ENCODE measurements at regions not wholly inside any gene's neighbourhood (a gene's known extent, or its start where the extent isn't known, plus 50 kb on each side); places are given as distances from the start of the nearest gene placed in this dataset.
"Not testable (repeated sequence)": the region's sequence is repeated elsewhere in the genome, so short reads cannot be mapped to it uniquely, and the experiment has no call there.

DNA sequence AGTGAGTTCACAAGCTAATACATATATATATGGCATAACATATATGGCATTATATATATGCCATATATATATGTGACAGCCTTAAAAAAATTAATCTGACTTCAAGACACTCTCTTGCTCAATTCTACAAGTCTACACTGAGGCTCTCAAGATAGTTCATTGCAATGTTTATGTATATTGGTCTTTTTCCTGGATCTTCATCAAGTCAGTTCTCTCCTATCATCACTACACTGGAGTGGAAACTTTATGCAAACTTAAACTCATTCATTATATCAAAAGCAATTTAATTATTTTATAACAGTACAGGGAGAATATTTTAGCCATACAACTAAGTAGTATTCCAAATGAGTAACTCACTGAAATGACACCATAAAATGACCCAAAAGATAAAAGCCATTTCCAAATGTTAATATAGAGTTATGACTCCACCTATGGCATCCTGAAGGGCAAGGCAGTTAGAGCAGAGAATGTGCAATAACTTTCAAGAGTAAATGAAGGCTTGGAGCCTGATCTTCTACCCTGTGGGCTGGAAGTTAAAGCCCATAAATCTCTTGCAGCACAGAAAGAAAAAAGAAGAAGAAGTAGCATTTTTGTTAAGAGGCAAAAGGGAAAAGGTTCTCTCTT is 176.3 kb upstream of the SLIT2 start:
- Histone ChIP-seq H3K4me3 (no peak overlapping the region), H3K36me3 (no peaks in the 10 kb centered on the region), H3K9me3 (no peaks in the 10 kb centered on the region), H3K27me3 (replicated peaks; ENCODE audit: insufficient read depth) (no peaks in the 10 kb centered on the region), H3K27ac (no peak overlapping the region), H3K4me1 (ENCODE audit: control insufficient read depth in 1 of 2, low read depth in 2 of 2) (no peaks in the 10 kb centered on the region)
- TF ChIP-seq, protein P1, sequence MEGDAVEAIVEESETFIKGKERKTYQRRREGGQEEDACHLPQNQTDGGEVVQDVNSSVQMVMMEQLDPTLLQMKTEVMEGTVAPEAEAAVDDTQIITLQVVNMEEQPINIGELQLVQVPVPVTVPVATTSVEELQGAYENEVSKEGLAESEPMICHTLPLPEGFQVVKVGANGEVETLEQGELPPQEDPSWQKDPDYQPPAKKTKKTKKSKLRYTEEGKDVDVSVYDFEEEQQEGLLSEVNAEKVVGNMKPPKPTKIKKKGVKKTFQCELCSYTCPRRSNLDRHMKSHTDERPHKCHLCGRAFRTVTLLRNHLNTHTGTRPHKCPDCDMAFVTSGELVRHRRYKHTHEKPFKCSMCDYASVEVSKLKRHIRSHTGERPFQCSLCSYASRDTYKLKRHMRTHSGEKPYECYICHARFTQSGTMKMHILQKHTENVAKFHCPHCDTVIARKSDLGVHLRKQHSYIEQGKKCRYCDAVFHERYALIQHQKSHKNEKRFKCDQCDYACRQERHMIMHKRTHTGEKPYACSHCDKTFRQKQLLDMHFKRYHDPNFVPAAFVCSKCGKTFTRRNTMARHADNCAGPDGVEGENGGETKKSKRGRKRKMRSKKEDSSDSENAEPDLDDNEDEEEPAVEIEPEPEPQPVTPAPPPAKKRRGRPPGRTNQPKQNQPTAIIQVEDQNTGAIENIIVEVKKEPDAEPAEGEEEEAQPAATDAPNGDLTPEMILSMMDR (IDR thresholded peaks at IDR 0.05), result no peak
- ATAC-seq (ENCODE audit: insufficient number of reproducible peaks, low FRiP score, low read depth), result no peak
- DNase-seq (ENCODE audit: low spot score), result no peak

DNA sequence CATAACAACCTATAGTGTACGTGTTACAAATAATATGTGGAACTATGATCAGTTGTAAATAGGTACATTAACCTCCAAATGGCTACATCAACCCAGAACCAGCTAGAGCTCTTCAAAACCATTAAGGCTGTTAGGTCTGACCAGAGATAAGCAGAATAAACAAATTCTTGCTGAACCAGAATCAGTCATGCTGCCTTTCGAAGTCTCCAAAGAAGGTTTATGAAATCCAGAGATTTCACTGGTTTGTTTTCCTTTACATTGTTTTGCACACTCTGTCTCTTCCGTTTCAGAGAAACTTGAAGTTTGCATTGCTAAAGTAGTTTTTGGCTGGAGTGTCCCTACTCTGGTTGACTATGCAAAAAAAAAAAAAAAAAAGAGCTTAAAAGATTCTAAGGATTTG is 177.3 kb upstream of the SLIT2 start:
- no peaks in the 10 kb centered on the region for H3K9me3 ChIP-seq
- no peak overlapping the region for H3K4me3 ChIP-seq
- H3K4me1 ChIP-seq (ENCODE audit: control insufficient read depth in 1 of 2, low read depth in 2 of 2), result no peaks in the 10 kb centered on the region
- ATAC-seq (ENCODE audit: insufficient number of reproducible peaks, low FRiP score, low read depth) (no peak), DNase-seq (ENCODE audit: low spot score) (no peak)
- H3K36me3 ChIP-seq, result no peaks in the 10 kb centered on the region
- no peak overlapping the region for H3K27ac ChIP-seq
- no peaks in the 10 kb centered on the region for H3K27me3 ChIP-seq (replicated peaks; ENCODE audit: insufficient read depth)
- TF ChIP-seq, protein P1 (IDR thresholded peaks at IDR 0.05), result no peak

DNA sequence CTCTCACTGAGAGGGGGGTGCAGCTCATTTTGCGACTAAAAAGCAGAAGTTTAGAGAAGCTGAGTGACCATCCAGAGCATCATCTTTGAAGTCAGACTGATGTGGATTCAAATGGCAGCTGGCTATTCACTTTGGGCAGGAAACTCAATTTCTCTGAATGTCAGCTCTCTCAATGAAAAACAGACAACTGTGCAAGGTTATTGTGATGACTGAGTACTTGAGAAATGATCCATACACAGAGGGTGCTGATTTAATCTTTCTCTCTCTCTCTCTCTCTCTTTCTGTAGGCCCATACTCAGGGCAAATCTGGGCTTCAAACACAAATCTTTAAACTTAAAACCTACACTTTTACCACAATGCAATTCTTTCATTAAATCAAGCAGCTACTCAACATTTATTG is 185.8 kb upstream of the SLIT2 start:
- no peak for ATAC-seq (ENCODE audit: insufficient number of reproducible peaks, low FRiP score, low read depth)

DNA sequence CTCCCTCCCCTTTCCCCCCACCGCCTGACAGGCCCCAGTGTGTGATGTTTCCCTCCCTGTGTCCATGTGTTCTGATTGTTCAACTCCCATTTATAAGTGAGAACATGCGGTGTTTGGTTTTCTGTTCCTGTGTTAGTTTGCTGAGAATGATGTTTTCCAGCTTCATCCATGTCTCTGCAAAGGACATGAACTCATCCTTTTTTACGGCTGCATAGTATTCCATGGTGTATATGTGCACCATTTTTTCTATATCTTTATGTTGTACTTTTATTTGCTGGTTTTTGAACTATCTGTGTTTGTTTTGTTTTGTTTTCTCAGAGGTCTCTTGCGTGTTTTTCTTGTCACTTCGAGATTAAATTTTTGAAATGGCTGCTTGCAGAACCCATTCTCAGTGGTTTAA is 188.8 kb upstream of the SLIT2 start:
- DNase-seq (ENCODE audit: low spot score); H3K27me3 ChIP-seq (replicated peaks; ENCODE audit: insufficient read depth); H3K36me3 ChIP-seq; H3K4me3 ChIP-seq; H3K9me3 ChIP-seq; ATAC-seq (ENCODE audit: insufficient number of reproducible peaks, low FRiP score, low read depth); H3K27ac ChIP-seq; H3K4me1 ChIP-seq (ENCODE audit: control insufficient read depth in 1 of 2, low read depth in 2 of 2): not testable (repeated sequence)

More for the DNA sequence above, 185.8 kb upstream of the SLIT2 start:
- H3K4me3 ChIP-seq, result no peak overlapping the region
- no peak overlapping the region for H3K27ac ChIP-seq
- H3K9me3 ChIP-seq, result no peaks in the 10 kb centered on the region
- H3K36me3 ChIP-seq, result no peaks in the 10 kb centered on the region
- H3K4me1 ChIP-seq (ENCODE audit: control insufficient read depth in 1 of 2, low read depth in 2 of 2), result no peaks in the 10 kb centered on the region
- TF ChIP-seq, protein P1 (IDR thresholded peaks at IDR 0.05), result no peak
- DNase-seq (ENCODE audit: low spot score), result no peak
- H3K27me3 ChIP-seq (replicated peaks; ENCODE audit: insufficient read depth), result no peaks in the 10 kb centered on the region

DNA sequence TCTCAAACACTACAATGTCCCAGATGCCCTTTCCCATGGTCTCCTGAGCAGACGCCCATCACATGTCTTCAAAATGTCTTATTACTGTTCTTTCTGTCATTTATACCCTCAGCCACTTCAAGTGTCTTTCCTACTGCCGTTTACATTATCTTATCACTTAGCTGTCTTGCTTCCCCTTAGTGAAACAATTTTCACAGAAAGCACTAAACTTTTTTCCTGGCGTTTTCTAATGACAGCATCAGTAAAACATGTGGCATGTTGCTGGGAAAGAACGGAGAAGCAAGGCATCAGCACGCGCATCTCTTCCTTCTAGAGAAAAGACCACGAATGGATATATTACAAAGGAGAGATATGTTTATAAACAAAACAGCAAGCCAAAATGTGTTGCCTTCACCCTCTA is 189.7 kb upstream of the SLIT2 start:
- Histone ChIP-seq H3K27me3 (replicated peaks; ENCODE audit: insufficient read depth) (no peaks in the 10 kb centered on the region), H3K4me3 (no peak overlapping the region), H3K4me1 (ENCODE audit: control insufficient read depth in 1 of 2, low read depth in 2 of 2) (no peaks in the 10 kb centered on the region), H3K27ac (no peak overlapping the region), H3K36me3 (no peaks in the 10 kb centered on the region), H3K9me3 (no peaks in the 10 kb centered on the region)
- no peak for ATAC-seq (ENCODE audit: insufficient number of reproducible peaks, low FRiP score, low read depth)
- TF ChIP-seq, protein P1 (IDR thresholded peaks at IDR 0.05), result no peak
- no peak for DNase-seq (ENCODE audit: low spot score)

DNA sequence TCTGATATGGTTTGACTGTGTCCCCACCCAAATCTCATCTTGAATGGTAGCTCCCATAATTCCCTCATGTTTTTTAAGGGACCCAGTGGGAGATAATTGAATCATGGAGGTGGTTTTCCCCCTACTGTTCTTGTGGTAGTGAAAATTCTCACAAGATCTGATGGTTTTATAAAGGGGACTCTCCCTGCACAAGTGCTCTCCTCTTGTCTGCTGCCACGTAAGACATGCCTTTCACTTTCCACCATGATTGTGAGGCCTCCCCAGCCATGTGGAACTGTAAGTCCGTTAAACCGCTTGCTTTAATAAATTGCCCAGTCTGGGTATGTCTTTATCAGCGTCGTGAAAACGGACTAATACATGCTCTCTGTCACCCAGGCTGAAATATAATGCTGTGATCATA is 200.9 kb upstream of the SLIT2 start:
- Histone ChIP-seq H3K27me3 (replicated peaks; ENCODE audit: insufficient read depth) (no peaks in the 10 kb centered on the region), H3K9me3 (no peaks in the 10 kb centered on the region), H3K27ac (no peak overlapping the region), H3K4me3 (no peak overlapping the region), H3K36me3 (no peaks in the 10 kb centered on the region), H3K4me1 (ENCODE audit: control insufficient read depth in 1 of 2, low read depth in 2 of 2) (no peaks in the 10 kb centered on the region)
- DNase-seq (ENCODE audit: low spot score) (no peak), ATAC-seq (ENCODE audit: insufficient number of reproducible peaks, low FRiP score, low read depth) (no peak)
- TF ChIP-seq, protein P1 (IDR thresholded peaks at IDR 0.05), result no peak
